NCI-H2107 treated with DMSO at 0.1 percent for 48 hours (cell line): ENCODE measurements at regions not wholly inside any gene's neighbourhood (a gene's known extent, or its start where the extent isn't known, plus 50 kb on each side); places are given as distances from the start of the nearest gene placed in this dataset.

Experiments used
- DNase-seq: peaks from one replicate; lab custom pipeline; 2025; ENCODE audit not compliant: unreplicated experiment; lab: John Stamatoyannopoulos, UW

- no peak for DNase-seq
Measured at GRCh38 chr3:31137718-31138465, 243.4 kb upstream of the GADL1 start.

- no peak for DNase-seq
Measured at GRCh38 chr3:31140470-31140869, 246.0 kb upstream of the GADL1 start.

- DNase-seq = no peak
Measured at GRCh38 chr3:31142139-31142538, 247.7 kb upstream of the GADL1 start.

- DNase-seq = no peak
Measured at GRCh38 chr3:31142543-31142942, 248.1 kb upstream of the GADL1 start.

DNA sequence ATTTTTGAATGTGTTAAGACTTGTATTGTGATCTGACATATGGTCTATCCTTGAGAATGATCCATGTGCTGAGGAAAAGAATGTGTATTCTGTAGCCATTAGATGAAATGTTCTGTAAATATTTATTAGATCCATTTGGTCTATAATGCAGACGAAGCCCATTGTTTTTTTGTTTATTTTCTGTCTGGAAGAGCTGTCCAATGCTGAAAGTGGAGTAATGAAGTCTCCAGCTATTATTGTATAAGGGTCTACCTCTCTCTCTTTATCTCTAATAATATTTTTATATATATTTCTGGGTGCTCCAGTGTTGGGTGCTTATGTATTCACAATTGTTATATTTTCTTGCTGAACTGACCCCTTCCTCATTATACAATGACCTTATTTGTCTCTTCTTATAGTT lies 250.6 kb upstream of the GADL1 start:
- DNase-seq = no peak

GRCh38 chr3:31147550-31147949 lies 253.1 kb upstream of the GADL1 start:
- no peak for DNase-seq

GRCh38 chr3:31157047-31157694 lies 262.7 kb upstream of the GADL1 start:
- DNase-seq = no peak

DNA sequence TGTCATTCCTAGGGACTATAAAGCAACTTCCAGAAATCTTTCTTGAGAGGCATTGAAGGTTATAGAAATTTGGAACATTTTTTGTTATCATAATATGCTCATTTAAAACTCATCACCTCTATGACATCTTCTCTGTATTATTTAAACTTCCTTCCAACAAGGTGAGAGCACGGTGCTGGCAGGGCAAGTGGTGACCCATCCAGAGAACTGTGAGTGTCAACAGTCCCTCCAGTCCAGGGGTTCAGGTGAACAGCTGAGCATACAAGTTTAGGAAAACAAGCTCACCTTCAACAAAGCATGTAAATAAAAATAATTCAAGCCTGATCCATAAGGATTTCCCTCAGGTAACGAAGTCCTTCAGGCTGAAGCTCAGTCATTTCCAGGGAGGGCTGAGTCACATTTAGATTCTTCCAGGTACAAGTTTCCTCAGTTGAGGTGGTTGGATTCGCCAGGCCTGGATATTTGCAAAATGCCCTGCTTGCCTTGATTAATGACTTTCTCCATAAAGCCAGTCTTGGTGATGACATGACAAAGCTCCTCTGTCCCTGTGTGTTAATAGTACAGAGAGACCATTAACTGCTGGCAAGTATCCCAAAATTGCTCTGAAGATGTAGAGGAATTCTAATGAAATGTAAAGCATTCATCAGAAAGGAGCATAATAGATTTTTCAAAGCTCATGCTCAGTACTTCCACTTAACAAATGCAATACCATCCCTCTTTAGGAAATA lies 263.6 kb upstream of the GADL1 start:
- no peak for DNase-seq

- DNase-seq = no peak
Measured at GRCh38 chr3:31159331-31160039, 265.0 kb upstream of the GADL1 start.

DNA sequence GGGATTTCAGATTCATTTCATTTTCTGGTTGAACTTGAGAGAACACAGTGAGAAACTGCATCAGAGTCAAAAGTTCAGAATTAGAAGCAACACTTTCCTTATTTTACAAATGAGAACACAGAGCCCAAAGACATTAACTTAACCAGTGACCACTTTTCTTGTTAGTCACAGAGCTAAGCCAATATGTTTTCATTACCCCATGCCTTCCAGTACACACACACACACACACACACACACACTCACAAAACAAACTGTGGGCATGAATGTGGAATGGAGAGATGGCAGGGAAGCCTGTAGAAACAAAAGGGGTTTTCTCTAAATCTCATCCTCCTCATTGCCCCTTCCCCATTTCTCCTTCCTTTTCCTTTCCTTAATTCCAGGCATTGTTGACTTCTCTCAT lies 267.4 kb upstream of the GADL1 start:
- DNase-seq = no peak

GRCh38 chr3:31164381-31164780 lies 269.9 kb upstream of the GADL1 start:
- DNase-seq = no peak

DNA sequence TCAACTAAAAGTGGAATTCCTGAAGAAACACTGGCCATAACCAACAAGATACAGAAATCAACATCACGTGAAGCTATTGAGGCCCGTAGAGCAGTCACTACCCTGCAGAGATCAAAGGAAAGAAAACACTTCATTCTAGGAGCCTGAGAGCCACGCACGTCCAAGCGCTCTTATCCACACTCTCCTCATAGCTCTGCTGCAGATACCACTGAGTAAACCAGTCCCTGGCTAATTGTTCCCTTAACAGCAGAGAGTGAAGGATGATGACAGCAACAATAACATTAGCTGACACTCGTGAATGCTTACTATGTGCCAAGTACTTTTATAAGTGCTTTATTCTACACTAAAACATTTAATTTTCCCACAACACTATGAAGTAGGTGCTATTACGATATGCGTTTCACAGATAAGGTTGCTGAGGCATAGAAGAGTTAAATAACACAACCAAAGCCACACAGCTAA lies 271.0 kb upstream of the GADL1 start:
- DNase-seq = peak; percentile 73

DNA sequence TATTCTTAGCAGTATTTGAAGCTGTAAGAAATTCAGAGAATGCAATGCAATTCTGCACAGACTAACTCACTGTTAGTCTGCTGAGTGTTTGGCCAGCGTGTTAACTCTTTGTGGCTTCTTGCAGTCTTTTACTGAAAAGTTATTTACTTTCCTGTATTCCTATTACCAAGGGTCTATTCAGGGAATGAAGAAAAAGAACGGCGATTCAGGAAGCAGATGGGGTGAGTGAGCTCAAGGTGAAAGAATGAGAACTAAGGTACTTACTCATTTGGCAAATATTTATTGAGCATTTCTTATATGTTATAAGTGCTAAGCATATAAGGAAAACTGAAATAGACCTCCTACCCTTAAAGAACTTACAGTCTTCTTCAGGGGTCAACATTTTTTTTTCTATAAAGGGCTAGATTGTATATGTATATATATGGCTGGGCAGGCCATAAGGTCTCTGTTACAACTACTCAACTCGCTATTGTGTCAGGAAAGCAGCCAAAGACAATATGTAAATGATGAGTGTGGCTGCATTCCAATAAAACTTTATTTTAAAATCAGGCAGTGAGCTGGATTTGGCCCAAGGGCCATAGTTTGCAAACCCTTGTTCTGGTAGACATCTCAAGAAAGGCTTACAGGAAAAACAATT lies 271.9 kb upstream of the GADL1 start:
- DNase-seq = no peak

DNA sequence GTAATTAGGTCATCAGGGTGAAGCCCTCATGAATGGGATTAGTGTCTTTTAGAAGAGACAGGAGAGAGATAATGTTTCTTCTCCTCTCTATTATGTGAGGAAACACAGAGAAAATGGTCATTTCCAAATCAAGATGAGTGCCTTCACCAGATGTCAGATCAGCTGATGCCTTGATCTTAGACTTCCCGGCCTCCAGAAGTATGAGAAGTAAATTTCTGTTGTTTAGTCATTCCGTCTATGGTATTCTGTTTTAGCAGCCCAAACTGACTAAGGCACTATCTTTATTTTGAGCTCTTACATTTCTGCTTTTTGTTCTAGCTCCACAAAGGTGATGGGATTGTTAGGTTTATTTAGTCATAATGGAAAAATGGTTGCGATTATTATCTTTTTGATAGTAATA lies 273.2 kb upstream of the GADL1 start:
- DNase-seq = no peak

DNA sequence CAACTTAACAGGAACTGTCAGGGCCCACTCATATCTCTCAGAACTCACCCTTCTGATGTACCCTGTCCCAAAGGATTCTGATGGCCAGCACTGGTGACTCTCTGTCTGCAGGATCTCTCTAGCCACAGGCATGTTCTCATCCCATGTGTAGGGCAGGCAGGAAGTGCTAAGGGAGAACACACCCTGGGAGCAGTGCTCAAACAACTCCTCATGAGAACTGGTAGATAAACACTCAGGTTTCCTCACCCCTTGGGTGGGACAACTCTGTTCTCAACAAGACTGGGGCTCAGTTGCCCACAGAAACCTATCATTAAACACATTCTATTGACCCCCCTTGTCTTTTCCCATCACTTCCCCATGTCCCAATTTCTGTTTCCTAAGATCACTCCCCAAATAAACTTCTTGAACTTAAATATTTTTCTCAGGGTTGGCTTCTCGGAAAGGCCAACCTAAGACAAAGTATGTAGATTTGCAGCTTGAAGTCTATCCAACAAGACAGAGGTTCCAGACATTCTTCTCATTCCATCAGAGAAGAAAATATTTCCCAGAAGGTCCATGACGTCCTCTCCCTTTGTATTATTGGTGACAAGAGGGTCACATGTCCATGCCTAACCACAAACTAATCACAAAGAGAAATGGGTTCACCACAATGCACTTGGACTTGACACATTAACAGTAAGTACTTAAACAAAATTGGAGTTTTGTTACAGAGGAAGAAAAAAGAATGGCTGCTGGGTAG lies 276.6 kb upstream of the GADL1 start:
- DNase-seq = no peak

- no peak for DNase-seq
Measured at GRCh38 chr3:31172336-31172735, 277.9 kb upstream of the GADL1 start.

- DNase-seq = no peak
Measured at GRCh38 chr3:31173118-31173718, 278.8 kb upstream of the GADL1 start.

GRCh38 chr3:31174079-31174478 lies 279.6 kb upstream of the GADL1 start:
- DNase-seq = no peak

DNA sequence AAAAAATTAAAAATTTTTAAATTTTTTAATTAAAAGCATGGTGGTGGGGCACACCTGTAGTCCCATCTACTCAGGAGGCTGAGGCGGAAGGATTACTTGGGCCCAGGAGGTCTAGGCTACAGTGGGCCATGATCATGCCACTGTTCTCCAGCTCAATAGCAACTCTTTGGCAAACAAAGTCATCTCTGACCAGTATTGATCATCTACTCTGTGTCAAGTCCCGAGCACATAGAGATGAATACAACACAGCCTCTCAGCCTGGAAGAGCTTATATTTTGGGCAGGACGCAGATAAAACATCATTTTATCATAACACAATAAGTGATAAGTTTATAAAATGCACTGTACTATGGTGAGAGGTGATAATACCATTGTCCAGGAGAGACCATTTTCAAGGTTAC lies 281.6 kb upstream of the GADL1 start:
- no peak for DNase-seq

GRCh38 chr3:31178467-31178866 lies 284.0 kb upstream of the GADL1 start:
- no peak for DNase-seq
